ENCODE measurements at regions not wholly inside any gene's neighbourhood (a gene's known extent, or its start where the extent isn't known, plus 50 kb on each side); places are given as distances from the start of the nearest gene placed in this dataset.

GRCh38 chr1:240030236-240030635 is 61.4 kb upstream of the FMN2 start:
- TF ChIP-seq GABPA (IDR thresholded peaks at IDR 0.05; ENCODE audit: borderline replicate concordance, insufficient read depth, low read length) (no peak), CTCF (IDR thresholded peaks at IDR 0.05; ENCODE audit: control extremely low read depth in 1 of 3, insufficient read depth in 1 of 3, low read depth in 1 of 3, low read length in 3 of 3) (no peak), MAFK (IDR thresholded peaks at IDR 0.05; ENCODE audit: low read depth, low read length) (no peak), SRF (IDR thresholded peaks at IDR 0.05; ENCODE audit: low read depth, low read length) (no peak), CEBPB (IDR thresholded peaks at IDR 0.05; ENCODE audit: low read depth, low read length) (no peak), RAD21 (IDR thresholded peaks at IDR 0.05 in 1 of 2, conservative IDR thresholded peaks at IDR 0.05 in 1 of 2; ENCODE audit: low read depth in 2 of 2, low read length in 2 of 2) (no peak), POU5F1 (IDR thresholded peaks at IDR 0.05; ENCODE audit: low read depth, low read length) (no peak), POLR2A (IDR thresholded peaks at IDR 0.05; ENCODE audit: control extremely low read depth in 1 of 2, low read depth in 2 of 2, low read length in 2 of 2) (no peak), RBBP5 (IDR thresholded peaks at IDR 0.05; ENCODE audit: borderline replicate concordance, low read depth, low read length) (no peak), MAX (IDR thresholded peaks at IDR 0.05) (no peak), TAF1 (IDR thresholded peaks at IDR 0.05; ENCODE audit: low read depth, low read length) (no peak), CREB1 (IDR thresholded peaks at IDR 0.05) (no peak), FOSL1 (IDR thresholded peaks at IDR 0.05; ENCODE audit: insufficient read depth, low read depth, low read length) (no peak), TEAD4 (IDR thresholded peaks at IDR 0.05; ENCODE audit: low read depth, low read length) (no peak)

All from H1 (cell line).